Left ventricle myocardium inferior (tissue), 1 donor: ENCODE measurements at regions not wholly inside any gene's neighbourhood (a gene's known extent, or its start where the extent isn't known, plus 50 kb on each side); places are given as distances from the start of the nearest gene placed in this dataset.

Source experiments
- DNase-seq: peaks from one replicate; pipeline ENCODE4 v3.0.0-alpha.2; 2020
- H3K27ac ChIP-seq: fragments of 200-600 bp; replicated peaks from 2 replicates; pipeline ENCODE4 v1.8.0; 2021
- H3K27me3 ChIP-seq: fragments of 200-600 bp; 2 replicates; pipeline ENCODE4 v1.8.0; 2021; ENCODE audit warnings: low read depth
- H3K36me3 ChIP-seq: fragments of 200-600 bp; 2 replicates; pipeline ENCODE4 v1.8.0; 2021
- H3K4me1 ChIP-seq: fragments of 200-600 bp; 2 replicates; pipeline ENCODE4 v1.8.0; 2021
- H3K4me3 ChIP-seq: fragments of 200-600 bp; 2 replicates; pipeline ENCODE4 v1.8.0; 2021; ENCODE audit warnings: mild to moderate bottlenecking, moderate library complexity
- H3K9me3 ChIP-seq: fragments of 200-600 bp; replicated peaks from 2 replicates; pipeline ENCODE4 v1.8.0; 2021
- intact Hi-C: fragments of 100-400 bp; cut with micrococcal nuclease; formaldehyde crosslinking; loops from one replicate; pipeline ENCODE4 v1.11.0; 2022
- TF ChIP-seq, protein P1 (sequence below): fragments of 200-600 bp; IDR thresholded peaks from 2 replicates; pipeline ENCODE4 v1.8.0; 2021; ENCODE audit warnings: antibody characterized with exemption, mild to moderate bottlenecking, borderline replicate concordance
- donor health status: DM: no; HTN: yes; CAD: no; lungs with severe emphysema.

DNA sequence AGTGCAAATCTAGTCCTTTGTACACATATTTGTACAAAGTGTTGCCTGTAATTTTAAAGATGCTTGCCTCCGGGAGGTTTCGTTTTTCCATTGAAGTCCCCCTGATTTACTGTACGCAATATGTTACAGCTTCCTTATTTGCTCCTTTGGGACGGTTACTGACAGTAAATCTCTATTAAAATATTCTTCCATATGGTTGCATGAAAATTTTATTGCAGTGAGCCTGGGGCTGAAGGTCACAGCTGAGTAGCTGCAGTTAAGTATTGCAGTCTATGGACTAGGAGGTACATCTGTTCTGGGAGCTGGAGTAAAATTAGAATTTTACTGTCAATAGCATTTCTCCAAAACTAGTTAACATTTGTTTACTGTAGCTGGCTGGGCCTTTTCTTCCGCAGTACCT, 119.2 kb downstream of the ETAA1 start:
- no peak overlapping the region for H3K27ac ChIP-seq
- H3K9me3 ChIP-seq = no peaks in the 10 kb centered on the region
- H3K27me3 ChIP-seq = no peaks in the 10 kb centered on the region
- H3K36me3 ChIP-seq = no peaks in the 10 kb centered on the region
- no peak overlapping the region for H3K4me3 ChIP-seq
- H3K4me1 ChIP-seq = no peaks in the 10 kb centered on the region
- intact Hi-C loops = no loop called here
- no peak for DNase-seq
- TF ChIP-seq, protein P1, sequence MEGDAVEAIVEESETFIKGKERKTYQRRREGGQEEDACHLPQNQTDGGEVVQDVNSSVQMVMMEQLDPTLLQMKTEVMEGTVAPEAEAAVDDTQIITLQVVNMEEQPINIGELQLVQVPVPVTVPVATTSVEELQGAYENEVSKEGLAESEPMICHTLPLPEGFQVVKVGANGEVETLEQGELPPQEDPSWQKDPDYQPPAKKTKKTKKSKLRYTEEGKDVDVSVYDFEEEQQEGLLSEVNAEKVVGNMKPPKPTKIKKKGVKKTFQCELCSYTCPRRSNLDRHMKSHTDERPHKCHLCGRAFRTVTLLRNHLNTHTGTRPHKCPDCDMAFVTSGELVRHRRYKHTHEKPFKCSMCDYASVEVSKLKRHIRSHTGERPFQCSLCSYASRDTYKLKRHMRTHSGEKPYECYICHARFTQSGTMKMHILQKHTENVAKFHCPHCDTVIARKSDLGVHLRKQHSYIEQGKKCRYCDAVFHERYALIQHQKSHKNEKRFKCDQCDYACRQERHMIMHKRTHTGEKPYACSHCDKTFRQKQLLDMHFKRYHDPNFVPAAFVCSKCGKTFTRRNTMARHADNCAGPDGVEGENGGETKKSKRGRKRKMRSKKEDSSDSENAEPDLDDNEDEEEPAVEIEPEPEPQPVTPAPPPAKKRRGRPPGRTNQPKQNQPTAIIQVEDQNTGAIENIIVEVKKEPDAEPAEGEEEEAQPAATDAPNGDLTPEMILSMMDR = no peak

DNA sequence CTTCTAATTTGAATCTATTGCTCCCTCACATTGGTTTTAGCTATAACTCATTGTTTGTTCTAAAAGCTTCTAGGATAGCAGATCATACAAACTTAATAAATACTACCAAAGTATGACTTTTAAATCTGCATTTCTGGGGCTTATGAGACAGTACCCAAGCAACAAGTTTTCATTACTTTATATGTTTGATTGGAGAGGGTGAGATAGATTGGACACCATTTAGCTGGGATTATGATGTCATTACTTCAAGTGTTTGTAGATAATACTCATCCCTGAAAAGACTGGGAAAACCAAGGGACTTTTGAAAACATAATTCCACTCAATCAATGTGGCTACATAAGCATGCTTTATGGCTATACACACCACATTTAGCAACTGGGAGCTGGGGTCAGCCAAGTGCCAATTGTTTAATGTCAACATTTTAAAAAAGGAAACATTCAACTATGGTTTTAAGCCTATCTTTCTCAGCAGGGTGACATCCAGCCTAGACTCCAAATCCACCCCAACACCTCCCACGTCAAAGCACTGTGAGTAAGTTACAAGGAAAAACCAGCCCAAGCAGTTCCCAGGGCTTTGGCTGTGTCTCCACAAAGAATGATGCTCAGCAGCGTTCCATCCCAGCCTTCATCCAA, 119.9 kb downstream of the ETAA1 start:
- TF ChIP-seq, protein P1 = no peak
- Histone ChIP-seq H3K27ac (no peak overlapping the region), H3K9me3 (no peaks in the 10 kb centered on the region), H3K4me1 (no peaks in the 10 kb centered on the region), H3K4me3 (no peak overlapping the region), H3K27me3 (no peaks in the 10 kb centered on the region), H3K36me3 (no peaks in the 10 kb centered on the region)
- intact Hi-C loops = no loop called here
- no peak for DNase-seq

DNA sequence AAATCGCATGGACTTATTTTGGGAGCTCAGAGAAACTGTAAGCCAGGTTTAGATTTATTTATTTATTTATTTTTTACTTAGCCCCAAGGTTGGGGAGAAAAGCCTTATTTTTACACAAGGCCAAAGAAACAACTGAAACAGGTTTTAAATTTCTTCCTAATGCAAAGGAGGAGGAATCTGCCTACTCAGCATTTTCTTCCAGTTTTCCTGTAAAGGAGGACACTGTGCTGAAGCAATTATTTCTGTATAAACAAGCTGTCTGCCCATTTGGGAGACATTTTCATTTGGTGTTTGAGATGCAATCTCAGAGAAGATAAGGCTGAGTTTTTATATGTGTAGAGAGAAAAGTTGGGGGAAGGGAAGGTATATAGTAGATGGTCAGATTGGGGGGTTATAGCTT, 125.0 kb downstream of the ETAA1 start:
- Histone ChIP-seq H3K4me1 (no peaks in the 10 kb centered on the region), H3K27me3 (no peaks in the 10 kb centered on the region), H3K27ac (no peak overlapping the region), H3K36me3 (no peaks in the 10 kb centered on the region), H3K9me3 (no peaks in the 10 kb centered on the region), H3K4me3 (no peak overlapping the region)
- TF ChIP-seq, protein P1 = no peak
- intact Hi-C loops = no loop called here
- no peak for DNase-seq

DNA sequence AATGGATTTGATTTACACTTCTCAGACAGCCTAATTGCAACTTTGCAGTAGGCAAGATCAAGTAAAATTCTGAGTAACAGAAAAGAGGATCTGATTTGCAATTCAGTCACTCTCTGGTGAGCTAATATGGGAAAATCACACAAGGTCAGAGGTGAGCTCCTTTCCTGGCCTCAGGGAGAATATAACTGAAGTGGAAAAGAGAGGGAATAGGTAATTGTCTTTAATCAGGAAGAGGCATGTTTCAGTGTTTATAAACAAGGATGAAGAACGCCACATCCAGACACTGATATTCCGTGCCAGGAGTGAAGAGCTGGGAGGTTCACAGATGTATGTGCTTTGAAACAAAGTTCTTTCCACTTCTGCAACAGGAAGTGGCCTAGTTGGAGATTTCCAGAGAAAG, 127.1 kb downstream of the ETAA1 start:
- DNase-seq = no peak
- no peaks in the 10 kb centered on the region for H3K4me1 ChIP-seq
- H3K27ac ChIP-seq = no peak overlapping the region
- intact Hi-C loops = no loop called here
- no peaks in the 10 kb centered on the region for H3K9me3 ChIP-seq
- no peaks in the 10 kb centered on the region for H3K36me3 ChIP-seq
- TF ChIP-seq, protein P1 = no peak
- H3K27me3 ChIP-seq = no peaks in the 10 kb centered on the region
- H3K4me3 ChIP-seq = no peak overlapping the region

DNA sequence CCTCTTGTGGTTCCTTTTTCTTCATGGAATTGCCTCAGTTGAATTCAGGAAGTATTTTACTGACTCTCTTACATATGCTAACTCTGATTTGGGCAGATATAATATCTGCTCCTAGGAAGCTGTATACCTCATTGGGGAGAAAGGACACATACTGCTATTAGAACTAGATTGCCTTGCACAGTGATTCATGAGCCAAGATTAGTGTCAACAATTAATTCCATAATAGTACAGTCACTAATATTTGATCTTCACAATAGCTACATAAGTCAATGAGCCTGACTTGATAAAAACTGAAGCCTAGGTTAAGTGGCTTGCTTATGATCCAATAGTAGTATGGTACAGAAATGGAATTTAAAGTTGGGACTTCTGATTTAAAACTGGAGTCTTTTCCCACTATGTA, 127.6 kb downstream of the ETAA1 start:
- TF ChIP-seq, protein P1 = no peak
- Histone ChIP-seq H3K27me3 (no peaks in the 10 kb centered on the region), H3K36me3 (no peaks in the 10 kb centered on the region), H3K4me3 (no peak overlapping the region), H3K4me1 (no peaks in the 10 kb centered on the region), H3K27ac (no peak overlapping the region), H3K9me3 (no peaks in the 10 kb centered on the region)
- intact Hi-C loops = no loop called here
- DNase-seq = no peak
